Esophagus muscularis mucosa (tissue), 3 donors: ENCODE measurements at regions not wholly inside any gene's neighbourhood (a gene's known extent, or its start where the extent isn't known, plus 50 kb on each side); places are given as distances from the start of the nearest gene placed in this dataset.

ENCODE experiments used
- CTCF ChIP-seq, 3 experiments: fragments of 200-600 bp in 2 of 3; fragments of 450-650 bp in 1 of 3; sonication (generic) in 2 of 3; IDR thresholded peaks; one replicate each; pipeline ENCODE4 v1.5.1; 2017 to 2019; ENCODE audit warnings: antibody characterized with exemption in 3 of 3, mild to moderate bottlenecking in 2 of 3, moderate library complexity in 1 of 3
- EP300 ChIP-seq: sonication (generic); formaldehyde crosslinking; IDR thresholded peaks from one replicate; pipeline ENCODE4 v1.6.1; 2017; ENCODE audit warnings: antibody characterized with exemption

- TF ChIP-seq CTCF (IDR thresholded peaks at IDR 0.05) = no peak
- no peak for TF ChIP-seq EP300
These were observed 674.2 kb upstream of the CHAC2 start for GRCh38 chr2:53093355-53093754.
